Endodermal cell (in vitro differentiated cells): ENCODE measurements at regions not wholly inside any gene's neighbourhood (a gene's known extent, or its start where the extent isn't known, plus 50 kb on each side); places are given as distances from the start of the nearest gene placed in this dataset.

Experiments
- DNase-seq: peaks from one replicate; pipeline ENCODE4 v3.0.0-alpha.2; 2017
- H3K27ac ChIP-seq: 2 replicates; pipeline ENCODE4 v1.5.1; 2013; ENCODE audit warnings: mild to moderate bottlenecking, low read depth, low read length, moderate library complexity
- H3K27me3 ChIP-seq: 2 replicates; pipeline ENCODE4 v1.6.1; 2013; ENCODE audit warnings: mild to moderate bottlenecking, low read length, moderate library complexity; ENCODE audit not compliant: insufficient read depth, control insufficient read depth, poor library complexity, severe bottlenecking
- H3K36me3 ChIP-seq: 2 replicates; pipeline ENCODE4 v1.7.0; 2013; ENCODE audit warnings: mild to moderate bottlenecking, low read length, moderate library complexity; ENCODE audit not compliant: control insufficient read depth, insufficient read depth
- H3K4me1 ChIP-seq: one replicate; pipeline ENCODE4 v1.7.0; 2013; ENCODE audit warnings: low read length; ENCODE audit not compliant: control insufficient read depth, insufficient read depth
- H3K4me3 ChIP-seq: 2 replicates; pipeline ENCODE4 v1.5.1; 2013; ENCODE audit warnings: mild to moderate bottlenecking, low read length, moderate library complexity
- H3K9ac ChIP-seq: 2 replicates; pipeline ENCODE4 v1.6.1; 2013; ENCODE audit warnings: mild to moderate bottlenecking, low read length, moderate library complexity; ENCODE audit not compliant: poor library complexity, severe bottlenecking; ENCODE audit errors: extremely low read depth
- H3K9me3 ChIP-seq: 2 replicates; pipeline ENCODE4 v1.6.1; 2013; ENCODE audit warnings: mild to moderate bottlenecking, low read length, moderate library complexity; ENCODE audit not compliant: control insufficient read depth
- H3K27ac Mint-ChIP-seq: 2 replicates; pipeline ENCODE4 v1.8.0; 2020; ENCODE audit warnings: mixed read lengths
- H3K27me3 Mint-ChIP-seq: 2 replicates; pipeline ENCODE4 v1.8.0; 2021; ENCODE audit warnings: mild to moderate bottlenecking, mixed read lengths; ENCODE audit not compliant: insufficient read depth
- H3K36me3 Mint-ChIP-seq: 2 replicates; pipeline ENCODE4 v1.8.0; 2020; ENCODE audit warnings: low read depth, mixed read lengths
- H3K4me1 Mint-ChIP-seq: 2 replicates; pipeline ENCODE4 v1.8.0; 2020; ENCODE audit warnings: mixed read lengths
- H3K4me3 Mint-ChIP-seq: 2 replicates; pipeline ENCODE4 v1.8.0; 2020; ENCODE audit warnings: mild to moderate bottlenecking, moderate library complexity, mixed read lengths
- H3K9me3 Mint-ChIP-seq: 2 replicates; pipeline ENCODE4 v1.8.0; 2020; ENCODE audit warnings: mild to moderate bottlenecking, mixed read lengths
- CTCF ChIP-seq: fragments of 200-600 bp; sonication (generic); conservative IDR thresholded peaks from 2 replicates; pipeline ENCODE4 v1.5.0; 2021; ENCODE audit warnings: antibody characterized with exemption, mild to moderate bottlenecking
- WGBS, 2 experiments: methylation state at CpG; one replicate each; pipeline versions ENCODE4 v1.1.5 to v1.1.7; 2013; ENCODE audit warnings: missing lambda C conversion rate in 2 of 2, mixed read lengths in 1 of 2; ENCODE audit not compliant: insufficient coverage in 1 of 2, insufficient read length in 1 of 2; 5-methylcytosine and 5-hydroxymethylcytosine counted together

DNA sequence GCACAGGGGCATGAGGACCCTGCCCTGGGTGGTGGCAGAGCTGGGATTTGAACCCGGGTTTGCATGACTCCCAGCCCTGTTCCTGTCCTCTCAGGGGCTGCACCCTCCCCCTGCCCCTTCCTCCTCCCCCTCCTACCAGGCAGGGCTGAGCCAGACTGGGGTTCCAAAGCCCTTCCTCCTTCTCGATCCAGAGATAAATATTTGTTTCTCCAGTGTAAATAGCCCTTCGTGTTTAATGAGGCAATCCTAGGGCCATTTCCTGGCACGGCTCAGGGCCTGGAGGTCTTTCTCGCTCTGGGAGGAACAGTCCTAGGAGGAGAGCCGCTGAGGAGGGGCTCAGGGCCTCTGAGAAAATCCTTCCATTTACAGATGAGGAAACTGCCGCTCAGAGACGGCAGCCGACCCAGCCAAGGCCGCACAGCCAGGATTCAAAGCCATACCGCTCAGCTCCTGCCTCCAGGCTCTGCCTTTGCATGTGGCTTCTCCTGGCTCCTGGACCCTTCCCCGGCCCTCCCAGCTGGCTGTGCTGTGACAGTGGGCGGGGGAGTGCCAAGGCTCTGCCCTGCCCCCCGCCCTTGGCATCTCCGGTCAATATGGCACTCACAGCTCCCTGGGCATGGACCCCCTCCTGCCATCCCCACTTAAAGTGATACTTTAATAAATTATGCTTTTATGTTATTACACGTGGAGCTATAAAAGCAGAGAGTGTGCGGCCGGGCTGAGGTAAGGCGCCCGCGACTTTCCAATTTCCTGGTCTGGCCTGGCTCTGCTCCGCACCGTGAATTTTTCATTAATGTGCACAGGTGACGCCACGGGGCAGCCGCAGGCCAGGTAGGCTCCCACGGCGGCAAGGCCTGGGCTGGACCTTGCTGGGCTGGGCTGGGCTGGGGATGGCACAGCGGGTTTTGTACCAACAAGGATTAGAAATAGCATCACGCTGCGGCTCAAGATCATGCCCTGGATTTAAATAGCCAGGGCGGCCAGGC is 114.7 kb upstream of the WNT4 start:
- no peak for TF ChIP-seq CTCF
- Mint-ChIP-seq H3K27ac (no peak overlapping the region), H3K4me3 (no peak overlapping the region), H3K36me3 (no peaks in the 10 kb centered on the region), H3K4me1 (peaks cover 39% of the 10 kb centered on the region), H3K27me3 (no peaks in the 10 kb centered on the region), H3K9me3 (no peaks in the 10 kb centered on the region)
- Histone ChIP-seq H3K27me3 (no peaks in the 10 kb centered on the region), H3K9me3 (no peaks in the 10 kb centered on the region), H3K27ac (no peak overlapping the region), H3K4me3 (no peak overlapping the region), H3K36me3 (no peaks in the 10 kb centered on the region), H3K4me1 (no peaks in the 10 kb centered on the region), H3K9ac (no peak overlapping the region)
- 89 to 93% methylated on average over 20 to 32 of the region's 32 CpGs for WGBS, 2 experiments
- DNase-seq = no peak

- no peaks in the 10 kb centered on the region for H3K27me3 ChIP-seq
- H3K4me1 Mint-ChIP-seq = peaks cover 39% of the 10 kb centered on the region
Observed at GRCh38 chr1:22258698-22259097, 115.8 kb upstream of the WNT4 start.

More at GRCh38 chr1:22258698-22259097, 115.8 kb upstream of the WNT4 start:
- Mint-ChIP-seq H3K27ac (no peak overlapping the region), H3K36me3 (no peaks in the 10 kb centered on the region), H3K9me3 (no peaks in the 10 kb centered on the region), H3K4me3 (no peak overlapping the region), H3K27me3 (no peaks in the 10 kb centered on the region)
- TF ChIP-seq CTCF = no peak
- no peak for DNase-seq
- Histone ChIP-seq H3K4me3 (no peak overlapping the region), H3K9me3 (no peaks in the 10 kb centered on the region), H3K9ac (no peak overlapping the region), H3K4me1 (no peaks in the 10 kb centered on the region), H3K27ac (no peak overlapping the region), H3K36me3 (no peaks in the 10 kb centered on the region)
- WGBS, 2 experiments = 86 to 89% methylated on average over 4 to 6 of the region's 6 CpGs
